Karpas-422 (cell line): ENCODE measurements at regions not wholly inside any gene's neighbourhood (a gene's known extent, or its start where the extent isn't known, plus 50 kb on each side); places are given as distances from the start of the nearest gene placed in this dataset.
"Not testable (repeated sequence)": the region's sequence is repeated elsewhere in the genome, so short reads cannot be mapped to it uniquely, and the experiment has no call there.

Source experiments
- DNase-seq: peaks from one replicate; pipeline ENCODE4 v3.0.0-alpha.2; 2015
- H2AFZ ChIP-seq: fragments of 200-600 bp; sonication (generic); 2 replicates; pipeline ENCODE4 v1.6.1; 2014; ENCODE audit warnings: antibody characterized with exemption, low read length, mixed read lengths
- H3K27ac ChIP-seq: fragments of 200-600 bp; sonication (generic); 2 replicates; pipeline ENCODE4 v1.5.1; 2014; ENCODE audit warnings: mild to moderate bottlenecking, low read length, moderate library complexity
- H3K27me3 ChIP-seq: fragments of 200-600 bp; sonication (generic); 2 replicates; pipeline ENCODE4 v1.6.1; 2014; ENCODE audit warnings: low read length, mixed read lengths
- H3K36me3 ChIP-seq: fragments of 200-600 bp; sonication (generic); 2 replicates; pipeline ENCODE4 v1.6.1; 2014; ENCODE audit warnings: low read length, mixed read lengths; ENCODE audit not compliant: insufficient read depth
- H3K4me1 ChIP-seq: fragments of 200-600 bp; sonication (generic); 2 replicates; pipeline ENCODE4 v1.6.1; 2014; ENCODE audit warnings: mild to moderate bottlenecking, low read length, mixed read lengths
- H3K4me2 ChIP-seq: fragments of 200-600 bp; sonication (generic); 2 replicates; pipeline ENCODE4 v1.6.1; 2014; ENCODE audit warnings: low read length, low read depth, mild to moderate bottlenecking; ENCODE audit not compliant: poor library complexity, severe bottlenecking
- H3K4me3 ChIP-seq: fragments of 200-600 bp; sonication (generic); 2 replicates; pipeline ENCODE4 v1.5.1; 2014; ENCODE audit warnings: mild to moderate bottlenecking, antibody characterized with exemption, low read length, mixed read lengths
- H3K79me2 ChIP-seq: fragments of 200-600 bp; sonication (generic); 2 replicates; pipeline ENCODE4 v1.6.1; 2014; ENCODE audit warnings: mild to moderate bottlenecking, low read length, mixed read lengths
- H3K9ac ChIP-seq: fragments of 200-600 bp; sonication (generic); 2 replicates; pipeline ENCODE4 v1.6.0; 2014; ENCODE audit warnings: low read length
- H3K9me2 ChIP-seq: fragments of 200-600 bp; sonication (generic), shearing (Covaris generic); replicated peaks from 2 replicates; pipeline ENCODE4 v1.6.0; 2014; ENCODE audit warnings: mild to moderate bottlenecking, low read length, moderate library complexity; ENCODE audit not compliant: insufficient read depth
- H3K9me3 ChIP-seq: fragments of 300-700, 200-600 bp; sonication (generic); 2 replicates; pipeline ENCODE4 v1.6.1; 2014; ENCODE audit warnings: low read length, mixed read lengths
- H4K20me1 ChIP-seq: fragments of 200-600 bp; sonication (generic); 2 replicates; pipeline ENCODE4 v1.6.1; 2014; ENCODE audit warnings: mild to moderate bottlenecking, antibody characterized with exemption, low read length, low read depth; ENCODE audit not compliant: insufficient read depth

GRCh38 chr9:63816751-63817621, 1468.0 kb downstream of the FOXD4L5 start:
- peak overlapping the region; percentile 66 for H3K4me2 ChIP-seq
- H2AFZ ChIP-seq = peak overlapping the region; percentile 27; the same call in 1 of the 2 replicates

GRCh38 chr9:63814970-63815669, 1469.9 kb downstream of the FOXD4L5 start:
- H3K9ac ChIP-seq, H3K9me2 ChIP-seq, DNase-seq, H4K20me1 ChIP-seq, H2AFZ ChIP-seq, H3K36me3 ChIP-seq, H3K27me3 ChIP-seq, H3K79me2 ChIP-seq, H3K27ac ChIP-seq, H3K9me3 ChIP-seq, H3K4me2 ChIP-seq, H3K4me3 ChIP-seq: not testable (repeated sequence)
- peaks cover 14% of the 10 kb centered on the region for H3K4me1 ChIP-seq

More at GRCh38 chr9:63816751-63817621, 1468.0 kb downstream of the FOXD4L5 start:
- peak overlapping the region; percentile 68 for H3K9ac ChIP-seq
- H3K36me3 ChIP-seq = no peaks in the 10 kb centered on the region
- no peak overlapping the region for H3K27ac ChIP-seq
- H3K4me1 ChIP-seq = peaks cover 14% of the 10 kb centered on the region
- H3K4me3 ChIP-seq = peak overlapping the region; percentile 63
- no peaks in the 10 kb centered on the region for H3K79me2 ChIP-seq
- H3K27me3 ChIP-seq = no peaks in the 10 kb centered on the region
- peak; percentile 91 for DNase-seq
- no peaks in the 10 kb centered on the region for H3K9me2 ChIP-seq
- H3K9me3 ChIP-seq = no peaks in the 10 kb centered on the region; the same call in 1 of the 2 replicates
- no peaks in the 10 kb centered on the region for H4K20me1 ChIP-seq

GRCh38 chr9:63813391-63814021, 1471.5 kb downstream of the FOXD4L5 start:
- not testable (repeated sequence) for H3K36me3 ChIP-seq, DNase-seq, H3K9me2 ChIP-seq, H3K9me3 ChIP-seq, H2AFZ ChIP-seq, H3K79me2 ChIP-seq, H4K20me1 ChIP-seq, H3K27ac ChIP-seq, H3K27me3 ChIP-seq
- Histone ChIP-seq H3K9ac (peak overlapping the region; percentile 33; the same call in 1 of the 2 replicates), H3K4me3 (peak overlapping the region; percentile 32; the same call in 1 of the 2 replicates), H3K4me1 (peaks cover 14% of the 10 kb centered on the region), H3K4me2 (peak overlapping the region; percentile 29)

GRCh38 chr9:63812822-63813221, 1472.2 kb downstream of the FOXD4L5 start:
- H3K4me1 ChIP-seq = peaks cover 10% of the 10 kb centered on the region
- H3K4me2 ChIP-seq, H3K9me3 ChIP-seq, H3K27me3 ChIP-seq, H4K20me1 ChIP-seq, H2AFZ ChIP-seq, H3K27ac ChIP-seq, H3K36me3 ChIP-seq, H3K9ac ChIP-seq, H3K9me2 ChIP-seq, H3K79me2 ChIP-seq, DNase-seq, H3K4me3 ChIP-seq: not testable (repeated sequence)

- H3K36me3 ChIP-seq, H3K79me2 ChIP-seq, H3K27me3 ChIP-seq, H3K4me1 ChIP-seq, H4K20me1 ChIP-seq, H3K9me2 ChIP-seq, H3K9me3 ChIP-seq, DNase-seq, H3K27ac ChIP-seq, H3K9ac ChIP-seq, H2AFZ ChIP-seq, H3K4me2 ChIP-seq, H3K4me3 ChIP-seq: not testable (repeated sequence)
Observed at GRCh38 chr9:63804205-63804604, 1480.8 kb downstream of the FOXD4L5 start.

GRCh38 chr9:63794081-63794685, 1490.8 kb downstream of the FOXD4L5 start:
- not testable (repeated sequence) for H3K9me2 ChIP-seq, H3K4me1 ChIP-seq, H3K36me3 ChIP-seq, H3K4me2 ChIP-seq, H3K9me3 ChIP-seq, H3K27ac ChIP-seq, DNase-seq, H3K9ac ChIP-seq, H2AFZ ChIP-seq, H3K27me3 ChIP-seq, H3K4me3 ChIP-seq, H3K79me2 ChIP-seq, H4K20me1 ChIP-seq

GRCh38 chr9:63787454-63787853, 1497.6 kb downstream of the FOXD4L5 start:
- not testable (repeated sequence) for H3K36me3 ChIP-seq, H3K79me2 ChIP-seq, H3K27ac ChIP-seq, H3K9ac ChIP-seq, H3K4me2 ChIP-seq, DNase-seq, H3K4me1 ChIP-seq, H3K27me3 ChIP-seq, H4K20me1 ChIP-seq, H3K9me2 ChIP-seq, H2AFZ ChIP-seq, H3K4me3 ChIP-seq
- H3K9me3 ChIP-seq = peaks cover 13% of the 10 kb centered on the region

GRCh38 chr9:63785059-63785458, 1500.0 kb downstream of the FOXD4L5 start:
- H3K4me1 ChIP-seq, H3K27ac ChIP-seq, H3K79me2 ChIP-seq, H4K20me1 ChIP-seq, H3K4me3 ChIP-seq, H2AFZ ChIP-seq, H3K9ac ChIP-seq, H3K9me2 ChIP-seq, H3K4me2 ChIP-seq, H3K36me3 ChIP-seq, DNase-seq, H3K27me3 ChIP-seq: not testable (repeated sequence)
- H3K9me3 ChIP-seq = peaks cover 13% of the 10 kb centered on the region
